22Rv1 (cell line): ENCODE measurements at regions not wholly inside any gene's neighbourhood (a gene's known extent, or its start where the extent isn't known, plus 50 kb on each side); places are given as distances from the start of the nearest gene placed in this dataset.

ENCODE experiments used
- H3K27ac ChIP-seq: fragments of 450-650 bp; 2 replicates; pipeline ENCODE4 v1.5.1; 2017
- CTCF ChIP-seq: fragments of 450-650 bp; IDR thresholded peaks from 2 replicates; pipeline ENCODE4 v1.5.1; 2017; ENCODE audit warnings: mild to moderate bottlenecking
- ZFX ChIP-seq: fragments of 450-650 bp; IDR thresholded peaks from 2 replicates; pipeline ENCODE4 v1.6.1; 2017; ENCODE audit warnings: antibody characterized with exemption, borderline replicate concordance

DNA sequence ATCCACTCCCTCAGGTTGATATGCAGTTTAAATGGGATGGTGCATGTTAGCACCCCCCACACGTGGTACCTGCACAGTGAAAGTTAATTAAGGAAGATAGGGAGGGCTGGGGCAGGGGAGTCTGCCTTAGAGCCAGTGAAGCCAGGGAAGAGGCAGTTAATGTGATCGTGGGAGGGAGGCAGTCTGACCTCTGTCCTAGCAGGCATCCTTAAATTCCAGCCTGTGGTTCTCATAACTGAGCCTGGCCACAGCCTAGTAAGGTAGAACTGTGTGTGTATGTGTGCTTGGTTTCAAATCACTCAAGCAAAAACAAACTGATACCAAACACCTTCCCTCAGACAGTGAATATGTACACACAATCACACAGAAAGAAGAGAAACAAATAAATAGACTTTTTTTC is 319.1 kb upstream of the TLE3 start:
- no peak for TF ChIP-seq ZFX
- no peak for TF ChIP-seq CTCF
- no peak overlapping the region for H3K27ac ChIP-seq

DNA sequence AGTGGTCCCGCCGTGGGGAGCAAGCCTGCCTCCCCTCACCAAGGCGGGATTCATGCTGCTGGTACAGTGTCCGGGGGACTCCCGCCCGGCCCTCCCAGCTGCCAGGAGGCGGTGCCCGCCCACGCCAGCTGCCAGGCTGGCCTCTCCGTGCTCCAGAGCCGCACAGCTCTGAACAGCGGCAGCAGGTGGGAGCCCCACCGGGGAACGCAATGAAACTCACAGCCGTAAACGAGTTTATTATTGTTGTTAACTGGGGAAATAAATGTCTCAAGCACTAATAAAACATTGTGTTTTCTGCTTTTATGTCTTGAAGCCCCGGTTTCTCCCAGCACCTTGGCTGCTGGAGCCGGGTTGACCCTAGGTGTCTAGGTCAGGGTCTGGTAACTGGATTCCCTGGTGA is 317.7 kb upstream of the TLE3 start:
- no peak overlapping the region for H3K27ac ChIP-seq
- no peak for TF ChIP-seq ZFX
- no peak for TF ChIP-seq CTCF

- TF ChIP-seq ZFX (no peak), CTCF (no peak)
- no peak overlapping the region for H3K27ac ChIP-seq
Measured at GRCh38 chr15:70414626-70415025, 316.9 kb upstream of the TLE3 start.

DNA sequence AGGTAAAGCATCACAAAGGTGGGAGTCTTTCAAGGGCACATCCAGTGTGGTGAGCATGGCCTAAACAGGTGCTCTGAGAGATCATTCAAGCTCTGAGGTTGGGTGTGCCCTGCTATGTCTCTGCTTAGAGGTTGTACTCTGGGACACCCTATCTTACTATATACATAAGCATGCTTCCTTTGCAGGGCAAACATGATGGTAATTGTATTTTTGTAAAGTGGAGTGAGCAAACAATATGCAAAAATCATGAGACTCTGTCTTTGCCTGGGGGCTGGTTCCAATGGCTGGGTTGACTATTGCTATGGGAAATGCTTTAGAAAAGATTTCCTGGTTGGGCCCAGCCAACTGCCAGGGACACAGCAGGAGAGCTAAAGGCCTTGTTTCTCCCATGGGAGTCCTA is 315.1 kb upstream of the TLE3 start:
- TF ChIP-seq CTCF: no peak
- TF ChIP-seq ZFX: no peak

GRCh38 chr15:70411143-70411863 is 313.6 kb upstream of the TLE3 start:
- no peak overlapping the region for H3K27ac ChIP-seq
- TF ChIP-seq ZFX (no peak), CTCF (no peak)

More for the DNA sequence above, 315.1 kb upstream of the TLE3 start:
- H3K27ac ChIP-seq: no peak overlapping the region

- no peak overlapping the region for H3K27ac ChIP-seq
Measured at GRCh38 chr15:70410371-70410985, 312.8 kb upstream of the TLE3 start.

More at GRCh38 chr15:70410371-70410985, 312.8 kb upstream of the TLE3 start:
- TF ChIP-seq ZFX: no peak
- TF ChIP-seq CTCF: no peak
